ENCODE measurements at regions not wholly inside any gene's neighbourhood (a gene's known extent, or its start where the extent isn't known, plus 50 kb on each side); places are given as distances from the start of the nearest gene placed in this dataset.
A peak's percentile ranks its signal among the peaks of the same experiment; 100 is the strongest.

GRCh38 chr10:81008726-81009125 lies 471.0 kb downstream of the SH2D4B start:
- DNase-seq (ENCODE audit: low read depth in 4 of 4, low spot score in 3 of 4) = peak in 2 of 4 donors; percentile 41 to 43

GRCh38 chr10:81009296-81009695 lies 471.6 kb downstream of the SH2D4B start:
- DNase-seq (ENCODE audit: low read depth in 4 of 4, low spot score in 3 of 4) = no peak

- no peak for DNase-seq (ENCODE audit: low read depth in 4 of 4, low spot score in 3 of 4)
Observed at GRCh38 chr10:81013771-81014170, 476.1 kb downstream of the SH2D4B start.

- peak in 3 of 4 donors; percentile 44 to 57 (median 44) for DNase-seq (ENCODE audit: low read depth in 4 of 4, low spot score in 3 of 4)
Observed at GRCh38 chr10:81019029-81019890, 481.6 kb downstream of the SH2D4B start.

GRCh38 chr10:81021428-81022129 lies 483.9 kb downstream of the SH2D4B start:
- no peak for DNase-seq (ENCODE audit: low read depth in 4 of 4, low spot score in 3 of 4)

GRCh38 chr10:81026591-81026990 lies 488.9 kb downstream of the SH2D4B start:
- no peak for DNase-seq (ENCODE audit: low read depth in 4 of 4, low spot score in 3 of 4)

GRCh38 chr10:81027223-81027622 lies 489.5 kb downstream of the SH2D4B start:
- DNase-seq (ENCODE audit: low read depth in 4 of 4, low spot score in 3 of 4) = no peak

- DNase-seq (ENCODE audit: low read depth in 4 of 4, low spot score in 3 of 4) = no peak
Observed at GRCh38 chr10:81027706-81028105, 490.0 kb downstream of the SH2D4B start.

GRCh38 chr10:81031774-81032173 lies 494.1 kb downstream of the SH2D4B start:
- no peak for DNase-seq (ENCODE audit: low read depth in 4 of 4, low spot score in 3 of 4)

- DNase-seq (ENCODE audit: low read depth in 4 of 4, low spot score in 3 of 4) = no peak
Observed at GRCh38 chr10:81034383-81034782, 496.7 kb downstream of the SH2D4B start.

GRCh38 chr10:81036257-81036656 lies 498.6 kb downstream of the SH2D4B start:
- no peak for DNase-seq (ENCODE audit: low read depth in 4 of 4, low spot score in 3 of 4)

- DNase-seq (ENCODE audit: low read depth in 4 of 4, low spot score in 3 of 4) = no peak
Observed at GRCh38 chr10:81040031-81040430, 502.3 kb downstream of the SH2D4B start.

- no peak for DNase-seq (ENCODE audit: low read depth in 4 of 4, low spot score in 3 of 4)
Observed at GRCh38 chr10:81040940-81041339, 503.2 kb downstream of the SH2D4B start.

- no peak for DNase-seq (ENCODE audit: low read depth in 4 of 4, low spot score in 3 of 4)
Observed at GRCh38 chr10:81042647-81043046, 504.9 kb downstream of the SH2D4B start.

- no peak for DNase-seq (ENCODE audit: low read depth in 4 of 4, low spot score in 3 of 4)
Observed at GRCh38 chr10:81065474-81065873, 527.8 kb downstream of the SH2D4B start.

- DNase-seq (ENCODE audit: low read depth in 4 of 4, low spot score in 3 of 4) = no peak
Observed at GRCh38 chr10:81068460-81068859, 530.8 kb downstream of the SH2D4B start.

GRCh38 chr10:81071087-81071796 lies 533.5 kb downstream of the SH2D4B start:
- no peak for DNase-seq (ENCODE audit: low read depth in 4 of 4, low spot score in 3 of 4)

GRCh38 chr10:81073155-81073554 lies 535.5 kb downstream of the SH2D4B start:
- DNase-seq (ENCODE audit: low read depth in 4 of 4, low spot score in 3 of 4) = no peak

- DNase-seq (ENCODE audit: low read depth in 4 of 4, low spot score in 3 of 4) = no peak
Observed at GRCh38 chr10:81081887-81082620, 544.4 kb downstream of the SH2D4B start.

- DNase-seq (ENCODE audit: low read depth in 4 of 4, low spot score in 3 of 4) = no peak
Observed at GRCh38 chr10:81082621-81083376, 545.1 kb downstream of the SH2D4B start.
